NCI-H2227 (cell line): ENCODE measurements at regions not wholly inside any gene's neighbourhood (a gene's known extent, or its start where the extent isn't known, plus 50 kb on each side); places are given as distances from the start of the nearest gene placed in this dataset.
"Not testable (repeated sequence)": the region's sequence is repeated elsewhere in the genome, so short reads cannot be mapped to it uniquely, and the experiment has no call there.

Experiments
- DNase-seq: peaks from one replicate; lab custom pipeline; 2025; ENCODE audit not compliant: unreplicated experiment; lab: John Stamatoyannopoulos, UW

GRCh38 chr1:58257003-58257402 lies 289.5 kb downstream of the OMA1 start:
- no peak for DNase-seq

GRCh38 chr1:58256546-58256945 lies 290.0 kb downstream of the OMA1 start:
- DNase-seq = no peak

- DNase-seq = no peak
These were observed 290.5 kb downstream of the OMA1 start for GRCh38 chr1:58256041-58256440.

GRCh38 chr1:58255192-58255591 lies 291.3 kb downstream of the OMA1 start:
- no peak for DNase-seq

- no peak for DNase-seq
These were observed 295.0 kb downstream of the OMA1 start for GRCh38 chr1:58251430-58252073.

- DNase-seq = no peak
These were observed 296.0 kb downstream of the OMA1 start for GRCh38 chr1:58250587-58250948.

- peak; percentile 70 for DNase-seq
These were observed 296.6 kb downstream of the OMA1 start for GRCh38 chr1:58249737-58250586.

GRCh38 chr1:58249388-58249736 lies 297.2 kb downstream of the OMA1 start:
- no peak for DNase-seq

- DNase-seq = no peak
These were observed 297.7 kb downstream of the OMA1 start for GRCh38 chr1:58248791-58249190.

GRCh38 chr1:58248072-58248471 lies 298.5 kb downstream of the OMA1 start:
- no peak for DNase-seq

- no peak for DNase-seq
These were observed 300.0 kb downstream of the OMA1 start for GRCh38 chr1:58246549-58246948.

GRCh38 chr1:58244872-58245271 lies 301.7 kb downstream of the OMA1 start:
- DNase-seq = no peak

GRCh38 chr1:58238846-58239245 lies 307.7 kb downstream of the OMA1 start:
- DNase-seq = no peak

GRCh38 chr1:58233729-58234128 lies 312.8 kb downstream of the OMA1 start:
- DNase-seq = no peak

GRCh38 chr1:58231204-58231603 lies 315.3 kb downstream of the OMA1 start:
- no peak for DNase-seq

- DNase-seq = no peak
These were observed 318.9 kb downstream of the OMA1 start for GRCh38 chr1:58227604-58228003.

- DNase-seq = no peak
These were observed 323.0 kb downstream of the OMA1 start for GRCh38 chr1:58223522-58223921.

GRCh38 chr1:58220836-58221472 lies 325.6 kb downstream of the OMA1 start:
- DNase-seq = no peak

- DNase-seq = not testable (repeated sequence)
These were observed 330.4 kb downstream of the OMA1 start for GRCh38 chr1:58216169-58216568.

GRCh38 chr1:58214674-58215073 lies 331.9 kb downstream of the OMA1 start:
- no peak for DNase-seq

- no peak for DNase-seq
These were observed 334.7 kb downstream of the OMA1 start for GRCh38 chr1:58211869-58212268.

- DNase-seq = no peak
These were observed 337.0 kb downstream of the OMA1 start for GRCh38 chr1:58209575-58209974.
